ENCODE measurements at regions not wholly inside any gene's neighbourhood (a gene's known extent, or its start where the extent isn't known, plus 50 kb on each side); places are given as distances from the start of the nearest gene placed in this dataset.

- in situ Hi-C loops (cut with MboI; ENCODE audit: low pct_unique_long_range_greater_than_20kb, low sequenced_read_pairs, unreplicated experiment), result no loop called here
- TF ChIP-seq CTCF (IDR thresholded peaks at IDR 0.05; ENCODE audit: extremely low read depth, insufficient read depth, missing control alignments), result no peak
- DNase-seq (ENCODE audit: low spot score), result no peak
Measured at GRCh38 chr14:100657780-100658179, 68.9 kb upstream of the DLK1 start.

DNA sequence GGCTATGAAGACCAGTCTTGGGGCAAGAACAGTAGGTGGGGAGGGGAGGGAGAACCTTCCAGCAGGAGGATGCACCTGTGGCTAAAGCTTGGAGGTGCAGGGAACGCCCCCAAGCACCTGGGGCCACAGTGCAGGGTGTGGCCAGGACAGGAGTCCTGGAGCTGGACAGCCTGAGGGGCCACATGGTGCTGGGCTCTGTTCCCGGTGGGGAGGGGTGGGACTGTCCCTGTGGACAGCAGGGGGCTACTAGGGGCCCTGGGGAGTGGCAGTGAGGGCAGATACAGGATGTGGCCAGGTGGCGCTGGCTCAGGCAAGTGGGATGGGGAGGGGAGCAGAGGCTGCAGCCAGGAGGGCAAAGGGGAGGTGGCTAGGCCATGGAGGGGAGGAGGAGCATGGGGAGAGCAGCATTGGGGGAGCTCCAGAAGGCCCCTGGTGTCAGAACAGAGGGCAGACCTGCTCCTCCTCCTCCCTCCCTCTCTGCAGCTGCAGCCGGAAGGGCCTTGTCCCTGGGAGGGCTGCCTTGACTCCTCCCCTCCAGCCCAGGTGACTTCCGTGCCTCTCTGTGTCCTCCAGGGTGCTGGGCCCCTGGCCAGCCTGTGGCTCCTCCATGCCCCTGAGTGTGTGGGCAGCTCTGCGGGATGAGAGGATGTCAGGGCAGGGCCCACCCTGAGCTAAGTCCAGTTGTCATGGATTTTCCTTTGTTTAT, 68.4 kb upstream of the DLK1 start:
- no peak for DNase-seq (ENCODE audit: low spot score)
- no peak for TF ChIP-seq CTCF (IDR thresholded peaks at IDR 0.05; ENCODE audit: extremely low read depth, insufficient read depth, missing control alignments)
- in situ Hi-C loops (cut with MboI; ENCODE audit: low pct_unique_long_range_greater_than_20kb, low sequenced_read_pairs, unreplicated experiment), result no loop called here

DNA sequence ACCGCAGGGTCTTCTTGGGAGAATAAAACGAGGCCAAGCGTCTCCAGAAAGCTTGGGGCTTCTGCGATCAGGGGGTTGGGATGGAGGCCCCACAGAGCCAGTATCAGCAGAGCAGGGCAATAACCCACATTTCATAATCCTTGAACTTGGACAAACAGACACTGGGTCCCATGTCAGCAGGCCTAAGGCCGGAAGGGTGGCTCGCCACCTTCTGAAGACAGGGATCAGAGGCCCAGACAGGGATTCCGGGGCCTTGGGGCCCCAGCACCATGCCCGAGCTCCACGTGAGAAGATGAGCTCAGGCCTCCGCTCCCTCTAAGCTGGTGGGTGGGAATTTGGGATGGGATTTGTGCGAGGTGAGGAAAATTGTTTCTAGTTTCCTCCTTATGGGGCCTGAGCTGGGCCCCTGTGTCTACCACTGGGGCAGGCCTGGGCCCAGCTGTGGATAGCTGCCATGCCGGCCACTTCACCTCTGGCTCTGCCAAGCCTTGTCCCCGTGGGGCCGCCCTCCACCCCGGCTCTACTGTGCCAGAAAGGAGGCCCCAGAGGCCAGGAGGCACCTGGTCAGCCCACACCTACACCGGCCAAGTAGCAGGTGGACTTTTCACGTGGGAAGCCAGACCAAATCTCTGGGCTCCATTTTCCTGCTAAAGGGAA, 67.2 kb upstream of the DLK1 start:
- TF ChIP-seq CTCF (IDR thresholded peaks at IDR 0.05; ENCODE audit: extremely low read depth, insufficient read depth, missing control alignments), result no peak
- in situ Hi-C loops (cut with MboI; ENCODE audit: low pct_unique_long_range_greater_than_20kb, low sequenced_read_pairs, unreplicated experiment), result no loop called here
- no peak for DNase-seq (ENCODE audit: low spot score)

GRCh38 chr14:100660498-100660881, 66.2 kb upstream of the DLK1 start:
- no peak for TF ChIP-seq CTCF (IDR thresholded peaks at IDR 0.05; ENCODE audit: extremely low read depth, insufficient read depth, missing control alignments)
- no peak for DNase-seq (ENCODE audit: low spot score)
- in situ Hi-C loops (cut with MboI; ENCODE audit: low pct_unique_long_range_greater_than_20kb, low sequenced_read_pairs, unreplicated experiment), result no loop called here

DNA sequence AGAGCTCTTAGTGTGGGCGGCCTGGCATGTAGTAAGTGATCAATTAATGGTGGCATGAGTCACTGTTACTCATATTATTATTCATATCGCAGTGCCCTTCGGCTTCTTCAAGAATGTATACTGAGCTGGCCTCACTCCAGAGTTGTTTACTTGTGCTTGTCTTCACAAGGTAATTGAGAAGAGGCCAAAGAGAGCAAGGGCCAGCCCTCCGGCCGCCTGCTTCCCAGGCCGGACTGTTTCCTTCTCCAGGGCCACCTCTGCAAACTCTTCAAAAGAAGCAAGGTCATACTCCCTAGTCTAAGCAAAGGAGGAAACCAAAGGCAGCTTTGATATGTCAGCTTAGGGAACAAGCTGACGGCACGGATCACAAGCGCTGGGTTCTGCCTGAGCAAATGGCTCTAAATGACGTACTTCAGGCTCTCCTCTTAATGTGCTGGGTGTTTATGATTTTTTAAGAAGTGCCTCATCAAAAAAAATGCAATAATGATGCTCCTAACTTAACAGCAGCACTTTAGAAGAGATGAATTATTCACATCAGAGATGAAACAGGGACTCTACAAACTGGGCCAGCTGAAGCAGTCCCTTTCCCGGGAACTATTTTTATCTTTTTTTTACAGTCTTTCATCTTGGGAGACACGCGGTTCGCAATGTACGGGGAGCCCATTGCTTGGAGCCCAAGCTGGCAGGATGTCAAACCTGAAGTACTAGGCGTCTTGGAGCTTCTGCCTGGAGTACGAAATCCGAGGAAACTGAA, 65.6 kb upstream of the DLK1 start:
- no peak for DNase-seq (ENCODE audit: low spot score)
- in situ Hi-C loops (cut with MboI; ENCODE audit: low pct_unique_long_range_greater_than_20kb, low sequenced_read_pairs, unreplicated experiment), result no loop called here
- TF ChIP-seq CTCF (IDR thresholded peaks at IDR 0.05; ENCODE audit: extremely low read depth, insufficient read depth, missing control alignments), result no peak

DNA sequence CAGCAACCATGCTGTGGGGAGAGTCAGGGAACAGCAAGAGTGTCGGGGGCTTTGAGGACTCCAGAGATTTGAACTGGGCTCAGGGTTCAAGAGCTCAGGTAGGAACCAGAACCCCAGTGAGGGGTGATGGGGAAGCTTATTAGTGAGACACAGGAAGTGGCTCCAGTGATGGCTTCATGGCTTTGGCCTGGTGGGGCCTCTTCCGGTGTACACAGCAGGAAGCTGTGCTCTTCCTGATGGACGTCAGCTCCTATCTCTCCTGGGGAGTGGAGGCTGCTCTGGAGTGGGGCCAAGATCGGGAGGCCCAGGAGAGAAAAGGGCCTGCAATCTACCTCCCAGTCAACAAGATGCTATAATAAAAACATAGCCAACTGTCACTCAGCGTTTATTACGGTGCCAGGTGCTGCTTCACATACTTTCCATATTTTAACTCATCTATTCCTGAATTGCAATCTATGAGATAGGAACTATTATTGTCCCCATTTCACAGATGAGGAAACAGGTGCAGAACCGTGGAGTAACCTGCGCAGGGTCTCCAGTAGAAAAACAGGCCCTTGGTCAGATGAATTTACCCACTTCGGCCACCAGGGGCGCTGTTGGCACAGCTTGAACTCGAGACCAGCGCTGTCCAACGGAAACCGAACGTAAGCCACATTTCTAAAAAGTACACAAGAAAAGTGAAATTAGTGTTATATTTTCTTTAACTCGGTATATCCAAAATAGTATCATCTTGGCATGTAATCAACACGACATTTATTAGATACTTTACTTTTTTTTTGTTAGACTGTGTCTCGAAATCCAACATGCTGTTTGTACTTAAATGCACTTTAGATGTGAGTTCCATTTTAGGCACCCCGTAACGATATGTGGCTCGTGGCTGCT, 63.6 kb upstream of the DLK1 start:
- peak; percentile 81 for DNase-seq (ENCODE audit: low spot score)
- in situ Hi-C loops (cut with MboI; ENCODE audit: low pct_unique_long_range_greater_than_20kb, low sequenced_read_pairs, unreplicated experiment), result no loop called here

More for the DNA sequence above, 63.6 kb upstream of the DLK1 start:
- peak; percentile 81 for TF ChIP-seq CTCF (IDR thresholded peaks at IDR 0.05; ENCODE audit: extremely low read depth, insufficient read depth, missing control alignments)
